ENCODE measurements at regions not wholly inside any gene's neighbourhood (a gene's known extent, or its start where the extent isn't known, plus 50 kb on each side); places are given as distances from the start of the nearest gene placed in this dataset.
A peak's percentile ranks its signal among the peaks of the same experiment; 100 is the strongest.
"Not testable (repeated sequence)": the region's sequence is repeated elsewhere in the genome, so short reads cannot be mapped to it uniquely, and the experiment has no call there.

DNA sequence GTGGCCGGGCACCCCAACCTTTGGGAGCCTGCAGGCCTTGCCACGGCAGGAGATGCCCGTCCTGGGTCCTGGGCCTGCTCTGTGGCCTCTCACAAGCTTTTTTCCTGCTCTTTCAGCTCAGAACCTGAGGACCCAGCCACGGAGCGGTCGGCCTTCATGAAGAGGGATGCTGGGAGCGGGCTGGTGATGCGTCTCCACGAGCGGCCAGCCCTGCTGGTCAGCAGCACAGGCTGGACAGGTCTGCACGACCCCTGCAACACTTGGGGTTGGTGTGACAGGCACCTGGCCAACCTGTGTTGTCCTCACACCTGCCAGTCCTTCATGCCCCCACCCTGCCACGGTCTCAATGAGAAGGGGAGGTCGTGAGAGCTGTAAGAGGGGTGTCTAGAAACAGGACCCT is 170.0 kb downstream of the ADRA2C start:
- no peak for DNase-seq

DNA sequence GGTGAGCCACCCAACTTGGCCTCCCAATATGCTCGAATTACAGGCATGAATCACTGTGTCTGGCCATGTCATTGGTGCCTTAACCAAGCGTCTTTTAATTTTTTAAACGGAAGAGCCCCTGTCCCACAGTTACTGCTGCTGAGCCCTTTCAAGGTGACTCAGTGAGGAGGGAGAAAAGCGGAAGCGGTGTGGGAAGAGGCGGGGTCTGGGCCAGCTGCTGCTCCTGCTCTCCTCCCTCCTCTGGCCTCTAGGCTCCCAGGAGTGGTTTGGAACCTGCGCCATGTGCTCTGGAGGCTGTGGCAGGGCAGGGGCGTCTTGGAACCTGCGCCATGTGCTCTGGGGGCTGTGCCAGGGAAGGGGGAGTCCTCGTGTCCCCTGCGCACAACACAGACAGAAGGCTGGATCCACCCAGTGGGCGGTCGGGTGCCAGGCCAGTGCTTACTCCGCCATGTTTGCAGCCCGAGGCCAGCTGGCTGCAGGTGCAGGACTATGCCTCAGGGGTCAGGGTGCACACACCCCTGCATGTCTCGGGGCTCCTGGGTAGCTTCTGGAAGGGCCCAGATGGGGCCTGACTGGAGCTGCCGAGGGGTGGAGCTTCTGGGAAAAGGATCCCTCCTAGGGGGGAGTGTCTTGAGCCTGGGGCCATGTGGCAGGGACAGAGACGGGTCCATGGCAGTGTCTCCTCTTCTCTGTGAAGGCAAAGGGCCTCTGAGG is 171.8 kb downstream of the ADRA2C start:
- not testable (repeated sequence) for DNase-seq

DNA sequence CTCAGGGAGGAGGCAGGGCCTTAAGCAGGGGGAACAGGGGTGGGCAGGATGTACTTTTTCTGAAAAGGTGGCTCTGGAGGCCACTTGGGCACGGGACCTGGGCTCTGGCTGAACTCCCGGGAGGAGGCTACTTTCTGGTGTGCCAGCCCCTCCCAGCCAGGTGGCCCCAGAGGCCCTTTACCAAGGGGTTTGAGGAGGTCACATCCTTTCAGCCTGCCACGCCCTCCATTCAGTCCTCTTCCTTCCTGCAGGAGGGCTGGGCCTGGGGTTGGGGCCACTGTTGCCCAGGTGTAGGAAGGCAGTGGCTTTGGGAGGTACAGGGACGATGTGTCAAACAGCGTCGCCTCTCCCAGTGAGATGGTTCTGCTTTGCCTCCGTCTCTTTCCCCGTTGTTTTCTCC is 172.5 kb downstream of the ADRA2C start:
- DNase-seq: not testable (repeated sequence)

DNA sequence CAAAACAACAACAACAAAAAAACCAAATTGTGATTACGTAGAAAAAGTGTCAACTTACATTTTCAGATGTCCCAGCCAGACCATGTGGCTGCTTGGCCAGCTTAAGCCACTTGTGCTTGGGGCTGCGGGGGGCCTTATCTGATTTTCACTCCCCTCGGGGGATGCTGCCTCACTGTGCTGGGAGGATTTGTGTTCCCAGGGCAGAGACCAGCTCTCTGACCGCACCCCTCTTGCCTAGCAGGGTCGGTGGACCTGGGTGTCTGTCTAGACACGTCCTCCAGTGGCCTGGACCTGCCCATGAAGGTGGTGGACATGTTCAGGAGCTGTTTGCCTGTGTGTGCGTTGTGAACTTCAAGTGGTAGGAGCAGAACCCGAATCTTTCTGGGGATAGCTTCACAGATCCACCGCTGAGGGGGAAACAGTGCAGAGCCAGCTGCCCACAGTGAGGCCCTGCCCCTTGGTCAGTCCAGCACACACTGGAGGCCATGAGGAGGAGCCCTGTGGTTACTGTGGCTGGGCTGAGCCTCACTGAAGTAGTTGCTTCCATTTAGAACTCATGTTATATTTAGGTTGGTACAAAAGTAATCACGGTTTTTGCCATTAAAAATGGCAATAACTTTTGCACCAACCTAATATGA is 173.9 kb downstream of the ADRA2C start:
- not testable (repeated sequence) for DNase-seq

DNA sequence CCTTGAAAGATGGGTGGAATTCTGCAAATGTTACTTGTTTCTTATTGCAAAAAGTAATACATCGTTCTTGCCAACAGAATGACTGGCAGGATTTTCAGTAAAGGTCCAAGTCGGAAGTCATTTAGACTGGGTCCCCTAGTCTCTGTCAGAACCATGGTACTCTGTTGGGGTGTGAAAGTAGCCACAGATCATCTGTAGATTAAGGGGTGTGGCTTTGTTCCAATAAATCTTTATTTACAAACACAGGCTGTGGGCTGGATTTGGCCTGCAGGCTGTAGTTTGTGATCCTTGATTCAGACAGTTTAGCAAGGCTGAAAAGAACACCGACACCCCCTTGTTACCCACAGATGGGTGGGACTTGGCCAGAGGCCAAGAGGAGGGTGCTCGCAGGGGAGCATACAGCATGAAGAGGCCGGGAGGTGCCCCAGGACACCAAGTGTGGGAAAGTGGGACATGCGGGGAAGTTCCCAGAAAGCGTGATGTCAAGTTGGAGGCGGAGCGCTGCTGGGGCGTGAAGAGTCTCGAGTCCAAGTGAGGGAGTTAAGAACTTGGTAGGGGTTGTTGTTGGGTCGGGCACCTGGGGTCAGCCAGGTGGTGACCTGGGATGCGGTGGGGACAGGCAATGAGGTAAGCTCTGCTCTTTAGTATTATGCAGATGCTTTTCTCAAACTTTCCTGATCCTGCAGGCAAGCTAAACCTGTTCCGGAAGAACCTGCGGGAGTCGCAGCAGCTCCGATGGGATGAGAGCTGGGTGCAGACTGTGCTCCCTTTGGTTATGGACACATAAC is 175.7 kb downstream of the ADRA2C start:
- not testable (repeated sequence) for DNase-seq

DNA sequence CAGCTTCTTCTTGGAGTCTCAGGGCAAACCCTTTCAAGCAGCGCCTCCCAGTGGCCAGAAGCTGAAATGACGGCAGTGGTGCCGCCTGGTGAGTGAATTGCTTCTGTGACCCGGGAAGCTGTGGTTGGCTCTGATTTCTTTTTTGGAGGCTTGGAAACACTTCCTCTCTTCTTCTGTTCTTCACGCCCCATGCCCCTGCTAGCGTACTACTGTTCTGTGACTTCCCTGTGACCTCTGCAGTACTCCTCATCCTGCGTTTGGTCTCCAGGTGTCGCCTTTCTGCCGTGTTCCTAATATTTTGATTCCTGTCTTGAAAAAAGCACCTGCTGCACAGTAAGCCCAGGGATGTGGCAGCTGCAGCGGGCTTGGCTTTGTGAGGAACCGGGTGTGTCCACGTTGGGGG is 176.4 kb downstream of the ADRA2C start:
- DNase-seq: peak in 1 of 2 experiments; percentile 8

DNA sequence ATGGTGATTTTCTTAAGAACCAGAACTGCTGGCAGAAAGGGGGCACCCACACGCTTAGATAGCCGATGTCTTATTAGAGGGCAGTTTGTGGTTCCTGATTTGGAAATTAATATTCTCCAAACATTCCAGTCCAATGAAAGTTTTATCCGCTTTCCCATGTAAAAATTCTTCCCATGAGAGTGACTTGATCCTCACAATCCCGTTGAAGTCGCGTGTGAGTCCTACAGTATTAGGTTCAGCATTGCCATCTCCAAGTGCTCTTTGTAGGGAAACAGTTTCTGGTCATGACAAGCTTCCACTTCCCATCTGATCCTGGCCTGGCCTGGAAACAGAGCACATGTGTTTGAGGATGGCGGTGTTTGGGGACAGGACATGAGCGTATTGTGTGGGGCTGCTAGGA is 176.9 kb downstream of the ADRA2C start:
- DNase-seq: not testable (repeated sequence)

DNA sequence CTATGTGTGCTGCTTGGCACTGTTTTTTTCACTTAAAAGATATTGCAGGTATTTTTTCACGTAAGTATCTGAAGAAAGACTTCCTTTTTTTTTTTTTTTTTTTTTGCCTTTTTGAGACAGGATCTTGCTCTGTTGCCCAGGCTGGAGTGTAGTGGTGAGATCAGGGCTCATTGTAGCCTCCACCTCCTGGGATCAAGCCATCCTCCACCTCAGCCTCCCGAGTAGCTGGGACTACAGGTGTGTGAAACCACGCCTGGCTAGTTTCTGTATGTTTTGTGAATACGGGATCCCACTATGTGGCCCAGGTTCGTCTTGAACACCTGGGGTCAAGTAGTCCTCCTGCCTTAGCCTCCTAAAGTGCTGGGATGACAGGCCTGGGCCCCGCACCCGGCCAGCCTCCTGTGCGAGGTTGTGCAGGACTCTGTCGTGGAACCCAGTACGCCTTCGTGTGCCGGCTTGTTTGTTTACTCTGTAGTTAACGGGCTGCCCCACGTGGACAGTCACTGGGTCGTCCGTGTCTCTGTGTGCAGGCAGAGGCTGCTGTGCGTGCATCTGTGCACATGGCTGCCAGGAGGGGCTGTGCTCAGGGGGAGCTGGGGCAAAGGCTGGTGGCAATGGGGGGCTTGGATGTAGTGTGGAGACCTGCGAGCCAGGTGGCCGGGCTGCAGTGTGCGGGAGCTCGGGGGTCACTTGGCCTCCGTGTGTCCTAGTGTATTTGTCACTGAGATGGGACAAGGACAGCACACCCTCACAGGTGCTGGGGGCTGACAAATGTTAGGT is 179.5 kb downstream of the ADRA2C start:
- no peak for DNase-seq

DNA sequence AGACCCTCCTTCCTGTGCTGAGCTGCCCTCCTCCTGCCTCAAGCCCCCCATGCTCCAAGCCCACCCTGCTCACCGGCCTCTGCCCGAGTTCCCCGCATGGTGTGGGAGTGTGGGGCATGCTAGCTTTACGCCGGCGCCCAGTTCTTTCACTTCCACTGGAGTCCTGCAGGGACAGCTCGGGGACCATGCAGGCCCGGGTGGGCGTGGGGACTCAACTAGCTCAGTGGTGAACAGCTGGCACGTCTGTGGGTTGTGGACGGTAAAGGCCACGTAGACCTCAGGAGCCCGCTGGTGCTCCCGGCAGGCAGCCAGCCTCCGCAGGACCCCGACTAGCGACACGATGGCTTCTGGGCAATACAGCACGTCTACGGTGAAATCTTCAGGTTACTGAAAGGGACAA is 180.4 kb downstream of the ADRA2C start:
- not testable (repeated sequence) for DNase-seq

DNA sequence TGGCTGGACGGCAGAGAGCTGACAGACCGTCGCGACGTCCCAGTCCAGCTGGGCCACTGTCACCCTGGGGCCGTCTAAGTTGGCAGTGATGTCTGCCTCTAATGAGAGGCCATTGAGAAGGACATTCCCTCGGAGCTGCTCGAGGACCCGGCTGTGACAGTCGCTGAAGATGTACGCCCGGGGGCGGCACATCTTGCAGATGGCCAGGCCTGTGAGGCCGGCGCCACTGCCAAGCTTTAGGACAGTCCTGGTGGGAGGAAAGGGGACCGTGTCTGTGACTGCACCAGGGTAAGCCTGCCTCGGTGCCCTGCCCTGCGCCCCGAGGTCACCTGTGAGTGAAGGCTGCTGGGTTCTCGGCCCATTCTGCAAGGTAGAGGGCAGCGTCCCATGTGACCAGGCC is 181.6 kb downstream of the ADRA2C start:
- DNase-seq: not testable (repeated sequence)

DNA sequence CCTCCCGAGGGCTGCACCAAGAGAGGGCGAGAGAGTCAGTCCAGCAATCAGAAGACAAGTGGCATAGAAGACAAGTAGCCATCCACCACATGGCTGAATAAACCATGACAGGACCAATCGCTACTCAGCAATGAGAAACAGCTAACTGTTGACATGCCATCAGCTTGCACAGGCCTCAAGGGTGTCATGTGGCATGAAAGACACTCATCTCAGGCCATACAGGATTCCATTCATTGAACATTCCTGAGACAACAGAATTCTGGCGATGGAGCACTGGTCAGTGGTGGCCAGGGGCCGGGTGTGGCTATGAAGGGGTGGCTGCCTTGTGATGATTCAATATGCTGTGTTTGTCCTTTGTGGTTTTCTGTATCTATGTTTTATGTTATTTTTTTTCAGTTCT is 182.0 kb downstream of the ADRA2C start:
- not testable (repeated sequence) for DNase-seq

DNA sequence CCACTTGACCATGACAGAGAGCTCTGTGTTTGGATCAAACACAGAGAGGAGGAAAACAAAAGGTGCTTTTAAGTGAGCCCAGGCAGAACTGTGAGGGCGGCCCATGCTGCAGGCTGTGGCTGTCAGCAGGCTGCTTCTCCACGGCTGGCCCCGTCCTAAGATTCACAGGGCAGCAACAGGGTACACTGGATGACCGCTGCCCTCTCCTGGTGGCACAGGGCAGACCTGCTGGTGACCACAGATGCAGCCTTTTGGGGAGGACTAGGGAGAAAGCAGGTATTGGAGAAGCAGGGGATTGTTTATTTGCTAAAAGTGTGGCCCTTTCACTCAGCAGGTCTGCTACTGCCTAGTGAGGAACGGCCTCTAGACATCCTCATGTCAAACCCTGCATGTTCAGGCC is 183.7 kb downstream of the ADRA2C start:
- DNase-seq: not testable (repeated sequence)

DNA sequence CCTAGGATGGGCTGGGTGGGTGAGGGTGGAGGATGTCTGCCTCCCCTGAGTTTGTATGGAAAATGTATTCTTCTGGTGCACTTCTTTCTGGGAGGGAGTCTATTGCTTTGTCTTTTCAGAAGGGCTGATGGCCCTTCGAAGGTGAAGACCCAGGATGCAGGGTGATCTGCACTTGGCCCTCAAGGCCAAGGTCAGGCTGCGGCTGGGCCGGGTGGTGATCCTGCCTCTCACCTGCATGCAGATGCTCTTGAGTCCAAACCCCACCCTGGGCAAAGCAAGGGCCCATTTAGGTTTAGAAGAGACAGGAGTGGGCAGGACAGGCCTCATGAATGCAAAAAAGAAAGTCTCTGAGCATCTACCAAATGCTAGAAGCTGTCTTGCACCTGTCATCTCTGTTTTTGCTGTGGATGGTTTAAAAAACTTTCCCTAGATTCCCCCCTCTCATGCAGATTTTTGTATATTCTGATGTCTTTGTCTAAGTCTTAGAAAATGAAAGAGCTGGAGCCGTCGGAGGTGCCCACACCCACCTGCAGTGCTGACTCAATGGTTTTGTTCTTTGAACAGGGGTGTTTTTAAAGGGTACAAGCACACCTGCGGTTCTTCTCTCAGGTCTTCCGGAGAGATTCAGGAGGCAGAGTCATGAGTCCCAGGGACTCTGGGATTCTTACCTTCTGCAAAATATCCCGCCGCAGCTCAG is 186.4 kb downstream of the ADRA2C start:
- not testable (repeated sequence) for DNase-seq

DNA sequence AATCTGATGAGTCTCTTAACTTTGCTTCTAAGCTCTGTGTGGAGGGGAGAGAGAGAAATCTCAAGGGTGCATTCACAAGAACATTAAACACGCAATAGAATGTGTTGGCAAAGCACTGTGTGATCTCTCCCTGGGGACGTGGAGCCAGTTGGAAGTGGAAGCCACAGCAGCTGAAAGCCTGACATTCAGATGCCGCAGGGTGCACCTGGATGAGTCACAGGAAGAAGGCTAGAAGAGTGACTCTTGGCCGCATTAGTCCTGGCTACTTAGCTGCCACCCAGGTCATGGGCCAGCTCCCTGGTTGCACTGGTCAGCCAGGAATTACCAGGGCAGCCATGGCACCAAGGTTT is 186.9 kb downstream of the ADRA2C start:
- DNase-seq: not testable (repeated sequence)

DNA sequence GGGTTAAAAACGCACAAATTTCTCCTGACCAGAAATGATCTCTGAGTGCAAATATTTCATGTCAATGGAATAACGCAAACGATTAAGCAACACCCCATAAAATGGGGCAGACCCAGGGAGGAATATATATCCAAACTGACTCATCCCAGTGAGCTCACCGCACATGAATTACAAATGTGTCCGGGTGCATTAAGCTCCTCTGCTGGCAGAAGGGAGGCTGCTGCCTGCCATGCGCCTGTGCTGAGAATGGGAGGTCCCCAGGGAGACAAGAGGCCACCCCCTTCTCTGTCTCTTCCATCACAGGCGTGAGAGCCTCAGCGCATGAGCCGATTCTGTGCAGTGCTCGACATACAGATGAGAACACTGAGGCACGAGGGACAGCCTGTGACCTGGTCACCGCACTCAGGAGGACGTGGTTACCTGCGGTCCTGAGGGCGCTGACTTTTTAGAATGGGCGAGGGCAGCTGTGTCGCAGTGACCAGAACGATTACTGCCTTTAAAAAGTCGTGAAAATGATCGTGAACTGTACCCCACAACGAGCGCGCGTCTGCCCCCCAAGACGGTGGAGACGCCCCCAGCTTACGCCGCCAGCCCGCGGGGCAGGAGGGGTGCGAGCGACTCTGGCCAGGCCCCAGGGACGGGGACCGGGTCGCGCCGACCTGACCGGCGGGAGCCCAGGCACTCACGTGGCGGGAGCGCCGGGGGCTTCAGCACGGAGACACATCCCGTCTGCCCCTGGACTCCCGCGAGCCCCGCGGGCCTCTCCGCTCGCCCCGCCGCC is 188.5 kb downstream of the ADRA2C start:
- peak; percentile 21 to 36 for DNase-seq

DNA sequence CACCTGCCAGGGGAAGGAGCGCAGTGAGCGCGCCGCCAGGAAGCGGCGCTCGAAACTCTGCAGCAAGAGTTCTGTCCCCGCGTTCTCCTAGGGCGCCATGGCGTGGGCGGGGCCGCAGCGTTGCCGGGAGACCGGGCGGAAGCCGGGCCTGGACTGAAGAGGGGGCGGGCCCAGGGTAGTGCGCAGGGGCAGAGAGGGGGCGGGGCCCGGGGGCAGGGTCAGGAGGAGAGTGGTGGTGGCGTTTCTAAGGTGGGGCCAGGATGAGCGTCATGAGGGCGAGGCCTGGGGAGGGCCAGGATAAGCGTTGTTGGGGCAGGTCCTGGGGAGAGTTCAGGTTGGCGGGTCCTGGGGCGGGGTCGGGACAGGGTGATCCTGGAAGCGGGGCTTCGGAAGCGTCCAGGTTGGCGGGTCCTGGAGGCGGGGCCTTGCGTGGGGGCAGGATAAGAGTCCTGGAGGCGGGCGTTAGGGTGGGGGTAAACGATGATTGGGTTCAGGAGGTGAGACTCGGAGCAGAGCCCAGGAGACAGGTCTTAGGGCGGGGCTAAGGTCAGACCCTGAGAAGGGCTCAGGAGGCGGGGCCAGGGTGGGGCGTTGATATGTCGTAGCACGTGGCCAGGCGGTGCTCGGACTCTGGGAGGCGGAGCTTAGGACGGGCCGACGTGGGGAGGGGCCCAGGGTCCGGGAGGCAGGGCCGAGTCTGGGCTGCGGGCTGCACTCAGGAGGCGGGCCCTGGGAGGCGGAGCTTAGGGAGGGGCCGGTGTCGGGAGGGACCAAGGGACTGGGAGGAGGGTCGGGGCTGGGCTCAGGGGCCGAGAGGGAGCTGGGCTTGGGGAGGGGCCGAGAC is 189.4 kb downstream of the ADRA2C start:
- peak; percentile 99 to 100 for DNase-seq

DNA sequence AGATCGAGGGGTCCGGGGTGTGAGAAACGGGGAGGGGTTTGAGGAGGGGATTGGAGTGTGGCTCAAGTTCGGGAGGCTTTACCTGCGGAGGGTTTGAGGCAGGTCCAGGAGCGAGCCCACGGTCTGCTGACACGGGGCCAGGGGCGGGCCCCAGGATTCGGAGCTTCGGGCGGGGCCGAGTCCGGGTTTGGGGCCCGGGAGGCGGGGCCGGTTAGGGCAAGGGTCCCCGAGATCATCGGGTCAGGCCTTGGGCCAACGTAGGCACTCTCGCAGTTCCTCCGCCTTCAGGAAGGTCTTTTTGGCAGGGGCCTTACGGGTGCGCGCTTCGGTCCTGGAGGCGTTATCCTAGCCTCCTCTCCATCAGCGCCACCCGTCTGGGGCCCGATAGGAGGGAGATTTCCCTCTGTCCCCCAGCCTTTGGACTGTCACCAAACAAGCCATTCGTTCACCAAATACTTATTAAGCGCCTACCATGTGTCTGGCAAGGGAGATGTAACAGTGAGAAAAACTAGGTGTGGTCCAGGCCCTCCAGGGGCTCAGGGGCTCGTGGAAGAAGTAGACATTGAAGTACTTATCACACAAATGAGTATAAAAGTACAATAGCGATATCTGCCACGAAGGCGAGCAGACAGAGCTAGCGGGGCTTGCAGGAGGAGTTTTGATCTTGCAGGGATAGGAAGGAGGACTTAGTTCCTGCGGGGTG is 190.1 kb downstream of the ADRA2C start:
- not testable (repeated sequence) for DNase-seq

DNA sequence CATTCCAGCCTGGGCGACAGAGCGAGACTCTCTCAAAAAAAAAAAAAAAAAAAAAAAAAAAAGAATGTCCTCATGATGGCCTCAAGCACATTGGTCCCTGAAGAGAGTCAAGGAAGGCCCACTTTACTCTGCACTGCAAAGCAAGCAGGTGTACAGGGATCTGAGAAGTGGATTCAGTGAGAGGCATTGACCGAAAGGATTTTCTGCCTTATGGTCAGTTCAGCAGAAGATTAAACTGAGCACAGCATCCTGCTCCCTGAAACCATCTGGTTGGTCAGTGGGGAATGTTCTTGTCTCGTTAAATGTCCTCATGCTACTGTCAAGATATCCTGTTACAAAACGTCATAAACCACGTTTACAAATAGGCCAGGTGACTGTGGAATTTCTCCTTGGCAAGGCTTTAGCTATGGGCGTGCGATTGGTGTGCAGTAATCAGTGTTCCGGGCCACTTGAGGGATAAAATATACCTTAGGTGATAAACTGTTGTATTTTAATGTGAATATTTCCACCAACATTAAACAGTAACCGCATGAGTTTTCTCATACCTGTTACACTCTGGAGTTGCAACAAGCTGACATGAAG is 195.0 kb downstream of the ADRA2C start:
- DNase-seq: not testable (repeated sequence)

DNA sequence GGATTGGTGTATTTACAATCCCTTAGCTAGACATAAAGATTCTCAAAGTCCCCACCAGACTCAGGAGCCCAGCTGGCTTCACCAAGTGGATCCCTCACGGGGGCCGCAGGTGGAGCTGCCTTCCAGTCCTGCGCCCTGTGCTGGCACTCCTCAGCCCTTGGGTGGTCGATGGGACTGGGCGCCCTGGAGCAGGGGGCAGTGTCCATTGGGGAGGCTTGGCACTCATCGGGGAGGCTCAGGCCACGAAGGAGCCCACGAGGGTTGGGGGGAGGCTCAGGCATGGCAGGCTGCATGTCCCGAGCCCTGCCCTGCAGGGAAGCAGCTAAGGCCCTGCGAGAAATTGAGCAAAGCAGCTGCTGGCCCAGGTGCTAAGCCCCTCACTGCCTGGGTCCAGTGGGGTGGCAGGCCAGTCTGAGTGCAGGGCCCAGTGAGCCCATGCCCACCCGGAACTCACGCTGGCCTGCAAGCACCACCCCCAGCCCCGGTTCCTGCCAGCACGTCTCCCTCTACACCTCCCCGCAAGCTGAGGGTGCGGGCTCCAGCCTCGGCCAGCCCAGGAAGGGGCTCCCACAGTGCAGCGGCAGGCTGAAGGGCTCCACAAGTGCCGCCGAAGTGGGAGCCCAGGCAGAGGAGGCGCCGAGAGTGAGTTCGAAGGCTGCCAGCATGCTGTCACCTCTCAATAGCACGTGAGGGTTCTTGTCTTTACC is 198.5 kb downstream of the ADRA2C start:
- not testable (repeated sequence) for DNase-seq
